DOHH2 (cell line): ENCODE measurements at regions not wholly inside any gene's neighbourhood (a gene's known extent, or its start where the extent isn't known, plus 50 kb on each side); places are given as distances from the start of the nearest gene placed in this dataset.
"Not testable (repeated sequence)": the region's sequence is repeated elsewhere in the genome, so short reads cannot be mapped to it uniquely, and the experiment has no call there.

Source experiments
- H3F3A ChIP-seq: fragments of 200-600 bp; sonication (generic), shearing (Covaris generic); 2 replicates; pipeline ENCODE4 v1.6.0; 2016; ENCODE audit warnings: antibody characterized with exemption, mild to moderate bottlenecking; ENCODE audit not compliant: control insufficient read depth, insufficient read depth
- H3K27ac ChIP-seq: fragments of 200-600 bp; sonication (generic); 2 replicates; pipeline ENCODE4 v1.5.1; 2014; ENCODE audit warnings: low read depth, mild to moderate bottlenecking, low read length, moderate library complexity
- H3K27me3 ChIP-seq: fragments of 200-600 bp; sonication (generic); 2 replicates; pipeline ENCODE4 v1.6.1; 2014; ENCODE audit warnings: mild to moderate bottlenecking, low read length, mixed read lengths; ENCODE audit not compliant: control insufficient read depth
- H3K36me3 ChIP-seq: fragments of 200-600 bp; sonication (generic); 2 replicates; pipeline ENCODE4 v1.6.1; 2014; ENCODE audit warnings: mild to moderate bottlenecking, low read length, moderate library complexity, mixed read lengths; ENCODE audit not compliant: control insufficient read depth
- H3K4me1 ChIP-seq: fragments of 200-600 bp; sonication (generic); 2 replicates; pipeline ENCODE4 v1.6.1; 2014; ENCODE audit warnings: mild to moderate bottlenecking, low read length, mixed read lengths; ENCODE audit not compliant: control insufficient read depth
- H3K4me2 ChIP-seq: fragments of 200-600 bp; sonication (generic); 2 replicates; pipeline ENCODE4 v1.6.0; 2014; ENCODE audit warnings: mild to moderate bottlenecking, low read length, moderate library complexity
- H3K4me3 ChIP-seq: fragments of 200-600 bp; sonication (generic); 2 replicates; pipeline ENCODE4 v1.5.1; 2014; ENCODE audit warnings: mild to moderate bottlenecking, low read length, mixed read lengths
- H3K79me2 ChIP-seq: fragments of 200-600 bp; sonication (generic); 2 replicates; pipeline ENCODE4 v1.6.1; 2014; ENCODE audit warnings: mild to moderate bottlenecking, low read length, mixed read lengths; ENCODE audit not compliant: control insufficient read depth
- H3K9me2 ChIP-seq: fragments of 200-600 bp; sonication (generic); replicated peaks from 2 replicates; pipeline ENCODE4 v1.6.1; 2014; ENCODE audit warnings: mild to moderate bottlenecking, low read length, mixed read lengths; ENCODE audit not compliant: control insufficient read depth
- H3K9me3 ChIP-seq: fragments of 200-600 bp; sonication (generic); 2 replicates; pipeline ENCODE4 v1.6.1; 2014; ENCODE audit warnings: antibody characterized with exemption, low read length, mixed read lengths; ENCODE audit not compliant: control insufficient read depth, insufficient read depth
- H4K20me1 ChIP-seq: fragments of 200-600 bp; sonication (generic); 2 replicates; pipeline ENCODE4 v1.6.0; 2014; ENCODE audit warnings: low read depth, mild to moderate bottlenecking, antibody characterized with exemption, low read length, moderate library complexity; ENCODE audit not compliant: control insufficient read depth, insufficient read depth
- CTCF ChIP-seq: fragments of 200-600 bp; sonication (generic); IDR thresholded peaks from one replicate; pipeline ENCODE4 v1.5.1; 2014; ENCODE audit warnings: antibody characterized with exemption, mild to moderate bottlenecking, low read depth, low read length; ENCODE audit not compliant: poor library complexity, severe bottlenecking
- EZH2phosphoT487 ChIP-seq: fragments of 200-600 bp; sonication (generic); IDR thresholded peaks from 2 replicates; pipeline ENCODE4 v1.6.1; 2017; ENCODE audit warnings: borderline replicate concordance, mild to moderate bottlenecking, antibody characterized with exemption, low read length, moderate library complexity, mixed read lengths

DNA sequence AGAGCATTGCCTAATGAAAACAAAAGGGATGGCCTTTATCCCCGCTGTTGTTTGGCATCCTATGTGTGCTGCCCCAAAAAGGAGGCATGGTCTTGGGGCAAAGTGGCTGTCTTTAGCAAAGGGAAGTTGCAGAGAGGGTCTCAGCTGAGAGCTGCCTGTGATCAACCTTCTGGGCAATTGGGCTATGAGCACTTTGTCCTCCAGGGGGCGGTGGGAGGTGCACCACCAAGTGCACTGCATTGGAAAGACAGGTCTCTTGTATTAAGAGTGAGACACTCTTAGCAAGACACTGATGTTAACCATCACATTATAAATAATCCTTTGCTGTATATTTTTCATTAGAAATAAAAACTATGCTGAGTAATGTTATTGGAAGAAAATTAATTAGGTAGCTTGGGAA lies 314.8 kb downstream of the POM121L12 start:
- no peaks in the 10 kb centered on the region for H3F3A ChIP-seq
- H4K20me1 ChIP-seq, result no peaks in the 10 kb centered on the region
- TF ChIP-seq EZH2phosphoT487 (no peak), CTCF (peak; percentile 84)
- H3K27me3 ChIP-seq, result no peaks in the 10 kb centered on the region
- no peak overlapping the region for H3K4me2 ChIP-seq
- no peak overlapping the region for H3K27ac ChIP-seq
- H3K9me3 ChIP-seq, result no peaks in the 10 kb centered on the region
- no peaks in the 10 kb centered on the region for H3K4me1 ChIP-seq
- H3K4me3 ChIP-seq, result no peak overlapping the region
- no peaks in the 10 kb centered on the region for H3K79me2 ChIP-seq
- H3K9me2 ChIP-seq, result no peaks in the 10 kb centered on the region; the same call in 1 of the 2 replicates
- no peaks in the 10 kb centered on the region for H3K36me3 ChIP-seq

DNA sequence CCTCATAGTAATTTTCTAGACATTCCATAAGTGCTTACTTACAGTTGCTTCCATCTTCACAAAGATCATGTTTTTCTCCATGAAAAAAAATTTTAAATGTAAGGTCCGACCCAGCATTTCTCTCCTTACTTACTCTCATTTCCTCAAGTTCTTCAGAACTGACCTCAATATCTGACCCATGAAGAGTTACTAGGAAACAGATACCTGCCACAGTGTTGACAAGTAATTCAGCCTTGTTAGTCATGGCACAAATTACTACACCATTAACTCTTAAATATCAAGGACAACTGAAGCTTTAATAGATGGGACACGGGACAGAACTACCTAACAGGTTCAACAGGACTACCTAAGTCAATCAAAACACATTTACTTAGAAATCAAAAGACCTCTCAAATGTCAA lies 316.2 kb downstream of the POM121L12 start:
- TF ChIP-seq CTCF (no peak), EZH2phosphoT487 (no peak)
- Histone ChIP-seq H4K20me1 (no peaks in the 10 kb centered on the region), H3K4me2 (no peak overlapping the region), H3F3A (no peaks in the 10 kb centered on the region), H3K4me3 (no peak overlapping the region), H3K4me1 (no peaks in the 10 kb centered on the region), H3K9me2 (no peaks in the 10 kb centered on the region; the same call in 1 of the 2 replicates), H3K9me3 (no peaks in the 10 kb centered on the region), H3K27me3 (no peaks in the 10 kb centered on the region), H3K36me3 (no peaks in the 10 kb centered on the region), H3K79me2 (no peaks in the 10 kb centered on the region), H3K27ac (no peak overlapping the region)

GRCh38 chr7:53358269-53358668 lies 322.8 kb downstream of the POM121L12 start:
- no peaks in the 10 kb centered on the region for H3K9me2 ChIP-seq
- H3K4me1 ChIP-seq, result no peaks in the 10 kb centered on the region
- H3F3A ChIP-seq, result no peaks in the 10 kb centered on the region
- H3K9me3 ChIP-seq, result no peaks in the 10 kb centered on the region
- no peaks in the 10 kb centered on the region for H3K27me3 ChIP-seq
- H3K79me2 ChIP-seq, result no peaks in the 10 kb centered on the region
- no peak for TF ChIP-seq EZH2phosphoT487
- no peak for TF ChIP-seq CTCF
- no peaks in the 10 kb centered on the region for H3K36me3 ChIP-seq
- no peaks in the 10 kb centered on the region for H4K20me1 ChIP-seq
- H3K4me2 ChIP-seq, result no peak overlapping the region
- H3K27ac ChIP-seq, result no peak overlapping the region
- H3K4me3 ChIP-seq, result no peak overlapping the region

DNA sequence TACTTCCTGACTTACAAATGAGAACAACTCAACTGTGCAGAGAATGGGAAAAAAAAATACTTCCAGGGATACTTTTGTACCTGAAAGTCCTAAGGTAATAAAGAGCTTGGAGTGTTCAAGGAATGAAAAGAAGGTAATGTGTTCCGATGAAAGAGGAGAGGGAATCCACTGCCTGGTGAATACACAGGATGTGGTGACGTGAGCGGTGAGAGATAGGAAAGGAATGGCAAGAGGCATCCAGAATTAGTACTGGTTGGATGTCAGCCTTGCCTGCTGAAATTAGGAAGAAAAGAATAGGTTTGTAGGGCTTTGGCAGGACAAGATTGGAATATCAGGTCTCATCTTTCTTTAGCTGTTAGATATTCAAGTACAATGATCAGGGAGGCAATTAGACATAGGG lies 347.7 kb downstream of the POM121L12 start:
- Histone ChIP-seq H4K20me1 (no peaks in the 10 kb centered on the region), H3K9me2 (no peaks in the 10 kb centered on the region), H3F3A (no peaks in the 10 kb centered on the region), H3K27me3 (no peaks in the 10 kb centered on the region), H3K27ac (no peak overlapping the region), H3K79me2 (no peaks in the 10 kb centered on the region), H3K9me3 (peaks cover 2% of the 10 kb centered on the region; the same call in 1 of the 2 replicates), H3K4me2 (no peak overlapping the region), H3K4me1 (no peaks in the 10 kb centered on the region), H3K4me3 (no peak overlapping the region), H3K36me3 (no peaks in the 10 kb centered on the region)
- TF ChIP-seq CTCF (no peak), EZH2phosphoT487 (no peak)

DNA sequence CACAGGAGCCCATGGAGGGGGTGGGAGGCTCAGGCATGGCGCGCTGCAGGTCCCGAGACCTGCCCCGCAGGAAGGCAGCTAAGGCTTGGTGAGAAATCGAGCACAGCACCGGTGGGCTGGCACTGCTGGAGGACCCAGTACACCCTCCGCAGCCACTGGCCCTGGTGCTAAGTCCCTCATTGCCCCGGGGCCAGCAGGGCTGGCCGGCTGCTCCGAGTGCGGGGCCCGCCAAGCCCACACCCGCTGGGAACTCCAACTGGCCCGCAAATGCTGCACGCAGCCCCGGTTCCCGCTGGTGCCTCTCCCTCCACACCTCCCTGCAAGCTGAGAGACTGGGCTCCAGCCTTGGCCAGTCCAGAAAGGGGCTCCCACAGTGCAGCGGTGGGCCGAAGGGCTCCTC lies 349.8 kb downstream of the POM121L12 start:
- H3K4me2 ChIP-seq, H3K79me2 ChIP-seq, H3K36me3 ChIP-seq, H3K4me1 ChIP-seq, H3K4me3 ChIP-seq, H3K27me3 ChIP-seq, H3K9me2 ChIP-seq, H3K27ac ChIP-seq, H3K9me3 ChIP-seq, H4K20me1 ChIP-seq, H3F3A ChIP-seq: not testable (repeated sequence)
